ENCODE measurements at regions not wholly inside any gene's neighbourhood (a gene's known extent, or its start where the extent isn't known, plus 50 kb on each side); places are given as distances from the start of the nearest gene placed in this dataset.
"Not testable (repeated sequence)": the region's sequence is repeated elsewhere in the genome, so short reads cannot be mapped to it uniquely, and the experiment has no call there.

DNA sequence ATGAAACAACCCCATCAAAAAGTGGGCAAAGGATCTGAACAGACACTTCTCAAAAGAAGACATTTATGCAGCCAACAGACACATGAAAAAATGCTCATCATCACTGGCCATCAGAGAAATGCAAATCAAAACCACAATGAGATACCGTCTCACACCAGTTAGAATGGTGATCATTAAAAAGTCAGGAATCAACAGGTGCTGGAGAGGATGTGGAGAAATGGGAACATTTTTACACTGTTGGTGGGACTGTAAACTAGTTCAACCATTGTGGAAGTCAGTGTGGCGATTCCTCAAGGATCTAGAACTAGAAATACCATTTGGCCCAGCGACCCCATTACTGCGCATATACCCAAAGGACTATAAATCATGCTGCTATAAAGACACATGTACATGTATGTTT lies 179.1 kb downstream of the LRRC70 start:
- DNase-seq, result not testable (repeated sequence)

DNA sequence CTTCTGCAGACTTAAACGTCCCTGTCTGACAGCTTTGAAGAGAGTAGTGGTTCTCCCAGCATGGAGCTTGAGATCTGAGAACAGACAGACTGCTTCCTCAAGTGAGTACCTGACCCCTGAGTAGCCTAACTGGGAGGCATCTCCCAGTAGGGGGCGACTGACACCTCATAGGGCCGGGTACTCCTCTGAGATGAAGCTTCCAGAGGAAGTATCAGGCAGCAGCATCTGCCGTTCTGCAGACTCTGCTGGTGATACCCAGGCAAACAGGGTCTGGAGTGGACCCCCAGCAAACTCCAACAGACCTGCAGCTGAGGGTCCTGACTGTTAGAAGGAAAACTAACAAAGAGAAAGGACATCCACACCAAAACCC lies 174.4 kb downstream of the LRRC70 start:
- DNase-seq, result not testable (repeated sequence)

GRCh38 chr5:62752056-62752997 lies 173.7 kb downstream of the LRRC70 start:
- DNase-seq, result not testable (repeated sequence)

GRCh38 chr5:62742207-62742606 lies 163.6 kb downstream of the LRRC70 start:
- DNase-seq, result no peak

DNA sequence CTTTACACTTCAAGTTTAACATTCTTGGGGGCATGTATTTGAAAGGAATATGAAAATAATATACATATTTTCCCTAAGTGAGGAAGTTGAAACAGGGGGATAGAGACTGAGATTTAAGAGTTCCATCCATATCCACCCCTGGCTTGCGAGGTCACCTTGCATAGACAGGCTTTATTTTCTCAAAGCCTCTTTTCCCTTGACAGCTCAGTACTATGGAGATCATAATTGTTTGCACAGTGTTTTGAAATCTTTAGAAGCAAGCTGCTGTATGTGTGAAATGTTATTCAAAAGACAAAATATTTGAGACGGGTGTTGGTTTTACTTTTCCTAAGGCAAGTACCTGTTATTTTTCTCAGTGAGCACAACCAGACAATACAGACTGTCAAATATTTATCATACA lies 163.1 kb downstream of the LRRC70 start:
- DNase-seq, result no peak

- no peak for DNase-seq
These were observed 159.1 kb downstream of the LRRC70 start for GRCh38 chr5:62737766-62738165.

DNA sequence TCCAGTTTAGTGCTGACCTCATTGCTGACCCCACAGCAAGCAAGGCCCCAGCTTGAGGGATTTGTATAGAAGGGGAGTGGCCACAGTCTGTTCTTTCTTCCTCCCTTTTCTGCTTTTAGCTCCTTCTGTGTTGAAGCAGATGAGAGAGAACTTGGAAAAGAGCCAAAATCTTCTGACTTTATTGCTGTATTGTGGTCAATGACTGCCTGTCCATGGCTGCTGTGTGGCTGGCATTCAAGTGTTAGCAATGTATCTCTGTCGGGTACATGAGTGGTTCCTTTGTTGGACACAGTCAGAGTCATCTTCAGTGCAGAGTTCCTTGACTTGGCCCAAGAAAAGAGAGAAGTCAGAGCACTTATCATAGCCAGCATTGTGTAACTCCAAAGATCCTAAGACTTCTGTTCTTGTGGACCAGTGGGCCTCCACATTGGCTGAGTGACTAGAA lies 154.1 kb downstream of the LRRC70 start:
- DNase-seq, result no peak

DNA sequence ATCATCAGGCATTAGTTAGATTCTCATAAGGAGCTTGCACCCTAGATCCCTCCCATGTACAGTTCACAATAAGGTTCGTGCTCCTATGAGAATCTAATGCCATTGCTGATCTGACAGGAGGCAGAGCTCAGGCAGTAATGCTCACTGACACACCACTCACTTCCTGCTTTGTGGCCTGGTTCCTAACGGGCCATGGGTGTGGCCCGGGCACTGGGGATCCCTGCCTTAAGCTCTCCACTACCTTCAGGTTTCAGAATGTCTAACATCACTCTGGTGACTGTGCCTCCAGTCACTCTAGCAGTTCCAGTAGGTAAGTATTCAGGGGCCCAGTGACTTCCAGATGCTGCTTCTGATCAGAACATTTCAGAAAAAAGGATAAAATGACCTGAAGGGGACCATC lies 152.4 kb downstream of the LRRC70 start:
- DNase-seq, result no peak

DNA sequence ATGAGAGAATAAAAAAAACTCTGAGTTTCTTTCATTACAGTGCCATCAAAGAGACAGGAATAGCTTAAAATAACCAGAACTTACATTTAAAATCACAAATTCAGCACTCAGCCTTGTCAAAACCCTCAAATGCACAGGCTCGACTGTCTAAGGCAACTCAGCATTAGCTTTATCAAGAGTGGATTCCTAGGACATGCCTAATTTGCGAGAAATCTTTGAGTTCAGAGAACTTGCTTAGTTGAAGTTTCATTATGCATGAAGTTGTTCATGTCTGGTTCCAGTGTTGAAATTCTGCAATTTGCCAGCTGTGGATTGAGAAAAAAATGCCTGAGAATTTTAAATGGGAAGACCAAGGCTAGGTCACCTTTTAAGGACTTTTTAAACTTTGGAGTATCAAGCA lies 151.1 kb downstream of the LRRC70 start:
- DNase-seq, result no peak

DNA sequence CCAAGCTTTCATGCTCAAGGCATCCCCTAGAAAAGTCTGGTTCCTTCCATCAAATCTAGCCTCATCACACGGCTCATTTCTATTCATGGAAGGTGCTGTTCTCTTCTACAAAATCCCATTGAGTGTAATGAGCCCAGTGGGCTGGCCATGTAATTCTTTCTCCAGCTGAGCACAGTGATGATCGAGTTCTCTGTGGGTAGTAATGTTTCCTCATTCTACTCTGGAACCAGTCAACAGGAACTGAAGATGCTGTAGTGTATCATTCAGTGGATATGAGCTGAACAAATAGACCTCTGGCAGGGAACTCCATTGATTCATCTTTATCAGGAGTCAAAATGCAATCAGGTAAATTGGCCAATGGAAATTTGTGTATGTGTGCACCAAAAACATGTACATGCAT lies 149.2 kb downstream of the LRRC70 start:
- no peak for DNase-seq

DNA sequence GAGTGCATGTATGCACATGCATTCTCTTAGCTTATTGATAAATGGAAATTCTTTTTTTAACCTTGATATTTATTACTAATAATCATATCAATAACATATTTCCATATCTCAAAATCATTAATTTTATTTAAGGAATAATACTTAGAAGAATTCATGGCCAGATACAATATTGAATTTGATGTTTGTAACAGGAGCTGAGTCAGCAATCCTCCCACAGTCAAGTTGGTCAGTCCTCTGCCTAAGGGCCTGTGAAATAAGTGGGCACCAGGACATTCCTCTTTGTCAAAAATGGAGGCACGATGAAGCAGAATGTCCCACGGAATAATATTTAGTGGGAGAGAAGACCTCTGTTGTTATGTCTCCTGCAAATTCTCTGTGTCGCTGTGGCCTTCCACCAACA lies 148.6 kb downstream of the LRRC70 start:
- no peak for DNase-seq

DNA sequence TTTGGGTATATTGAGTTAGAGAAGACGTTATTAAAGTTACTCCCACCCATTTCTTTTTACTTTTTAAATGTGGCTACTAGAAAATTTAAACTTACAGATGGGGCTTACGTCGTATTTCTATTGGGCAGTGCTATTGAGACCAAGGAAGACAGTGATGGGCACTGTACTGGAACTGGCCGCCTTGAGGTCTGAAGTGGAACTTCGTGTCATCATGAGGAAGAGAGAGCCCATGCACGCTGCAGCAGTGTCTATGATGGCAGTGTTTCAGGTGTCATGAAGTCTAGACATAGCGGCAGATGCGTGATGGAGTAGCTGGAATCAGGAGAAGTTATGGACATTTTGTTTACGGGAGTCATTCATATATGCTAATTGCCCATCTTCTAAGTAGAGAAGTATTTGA lies 143.7 kb downstream of the LRRC70 start:
- no peak for DNase-seq

DNA sequence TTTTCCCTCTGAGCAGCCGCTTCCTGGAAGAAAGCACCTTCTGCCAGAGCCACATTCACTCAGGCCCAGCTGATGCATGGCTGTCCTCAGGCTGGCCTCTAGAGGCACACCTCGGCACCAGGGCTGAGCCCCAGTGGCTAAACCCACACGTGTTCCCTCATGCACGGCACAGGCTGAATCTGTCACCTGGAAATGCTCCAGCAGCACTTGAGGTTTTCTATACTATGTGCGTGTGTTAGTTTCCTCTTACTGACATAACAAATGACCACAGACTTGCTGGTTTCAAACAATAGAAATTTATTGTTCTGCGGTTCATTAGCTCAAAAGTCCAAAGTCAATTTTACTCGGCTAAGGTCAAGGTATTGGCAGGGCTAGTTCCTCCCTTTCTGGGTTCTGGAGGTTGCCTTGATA lies 141.4 kb downstream of the LRRC70 start:
- peak in 1 of 2 donors; percentile 1 for DNase-seq

DNA sequence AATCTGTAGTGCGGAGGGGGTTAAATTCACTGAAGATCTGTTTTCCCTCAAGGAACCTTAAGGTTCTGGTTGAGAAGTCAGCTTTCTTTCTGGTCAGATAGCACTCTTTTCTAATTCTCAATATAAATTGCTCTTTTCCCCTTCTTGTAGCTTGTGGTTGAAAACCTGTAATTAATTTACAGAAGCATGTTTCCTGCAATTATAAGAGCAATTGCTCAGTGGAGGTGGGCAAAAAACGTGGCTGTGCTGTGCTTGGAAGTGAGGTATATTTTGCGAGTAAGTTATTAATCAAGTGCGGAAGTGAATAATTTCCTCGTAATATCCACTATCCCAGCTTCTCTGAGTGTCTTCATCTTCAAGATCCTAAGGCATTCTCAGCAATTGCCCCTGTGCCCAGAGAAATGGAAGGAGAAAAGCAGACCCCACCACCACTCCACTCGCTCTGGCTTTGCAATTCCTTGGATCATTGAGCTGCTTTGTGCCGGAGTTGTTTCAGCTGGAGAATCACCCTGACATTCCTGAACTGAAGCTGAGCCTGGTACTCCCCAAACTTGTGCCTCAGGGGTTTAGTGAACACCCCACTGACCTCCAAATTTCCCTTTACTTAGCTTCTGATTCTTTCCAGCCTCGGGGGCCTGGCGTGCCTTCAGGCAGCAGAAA lies 140.6 kb downstream of the LRRC70 start:
- no peak for DNase-seq

DNA sequence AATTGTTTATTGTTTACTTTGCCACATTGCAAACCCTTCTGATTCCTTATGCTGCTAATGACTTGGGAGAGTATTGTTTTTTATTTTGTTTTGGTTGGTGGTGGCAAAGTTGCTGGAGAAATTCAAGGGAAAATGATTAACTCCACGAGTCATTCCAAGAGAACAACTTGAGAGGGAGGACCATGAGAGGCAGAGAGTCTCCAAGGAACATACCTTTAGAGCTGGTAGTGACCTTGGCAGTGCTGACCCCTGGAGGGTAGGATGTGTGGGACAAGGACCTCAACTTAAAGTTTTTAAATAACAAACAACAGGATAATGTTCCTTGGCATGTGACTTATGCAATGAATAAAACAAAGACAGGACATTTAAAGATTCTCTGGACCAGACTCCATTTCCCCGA lies 139.7 kb downstream of the LRRC70 start:
- DNase-seq, result no peak

- DNase-seq, result no peak
These were observed 138.8 kb downstream of the LRRC70 start for GRCh38 chr5:62717301-62717933.

- no peak for DNase-seq
These were observed 135.7 kb downstream of the LRRC70 start for GRCh38 chr5:62714296-62714695.

DNA sequence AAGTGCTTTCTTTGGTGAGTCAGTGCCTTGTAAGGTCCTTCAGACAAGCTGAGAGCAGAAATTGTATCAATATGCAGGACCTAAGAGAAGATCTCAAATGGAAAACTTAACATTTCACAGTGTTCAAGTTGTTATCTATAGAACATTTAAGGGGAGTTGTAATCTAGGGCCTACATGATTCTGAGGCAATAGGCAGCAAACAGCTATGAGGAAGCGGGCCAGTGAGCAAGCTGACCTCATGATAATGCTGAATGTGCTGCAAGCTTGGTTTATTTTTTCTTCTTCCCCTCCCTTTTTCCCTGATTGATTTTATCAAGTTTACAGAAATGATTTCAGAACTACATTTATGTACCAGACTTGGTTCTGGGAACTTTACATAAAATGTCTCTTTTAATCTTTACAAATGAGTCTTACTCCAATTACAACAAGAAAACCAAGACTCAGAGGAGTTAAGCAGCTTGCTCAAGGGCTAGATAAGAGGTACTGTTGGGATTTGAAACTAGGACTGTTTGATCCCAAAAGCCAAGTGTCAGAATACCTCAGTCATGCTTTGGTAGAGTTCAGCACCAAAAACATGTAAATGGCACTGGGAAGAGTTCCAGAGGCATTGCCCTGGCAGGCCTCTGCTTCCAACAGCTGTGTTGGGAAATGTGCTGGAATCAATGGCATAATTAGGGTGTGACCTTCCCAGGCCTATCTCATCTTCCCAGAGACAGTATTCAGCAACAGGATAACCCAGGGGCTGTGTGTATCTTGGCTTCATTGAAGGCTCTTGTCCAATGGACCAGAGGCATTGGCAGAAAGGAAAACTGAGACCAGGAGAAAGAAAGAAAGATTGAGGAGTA lies 130.1 kb downstream of the LRRC70 start:
- DNase-seq, result no peak

GRCh38 chr5:62707563-62707962 lies 128.9 kb downstream of the LRRC70 start:
- no peak for DNase-seq

GRCh38 chr5:62707131-62707530 lies 128.5 kb downstream of the LRRC70 start:
- DNase-seq, result no peak

GRCh38 chr5:62705022-62705421 lies 126.4 kb downstream of the LRRC70 start:
- no peak for DNase-seq

- DNase-seq, result no peak
These were observed 123.5 kb downstream of the LRRC70 start for GRCh38 chr5:62702126-62702525.

DNA sequence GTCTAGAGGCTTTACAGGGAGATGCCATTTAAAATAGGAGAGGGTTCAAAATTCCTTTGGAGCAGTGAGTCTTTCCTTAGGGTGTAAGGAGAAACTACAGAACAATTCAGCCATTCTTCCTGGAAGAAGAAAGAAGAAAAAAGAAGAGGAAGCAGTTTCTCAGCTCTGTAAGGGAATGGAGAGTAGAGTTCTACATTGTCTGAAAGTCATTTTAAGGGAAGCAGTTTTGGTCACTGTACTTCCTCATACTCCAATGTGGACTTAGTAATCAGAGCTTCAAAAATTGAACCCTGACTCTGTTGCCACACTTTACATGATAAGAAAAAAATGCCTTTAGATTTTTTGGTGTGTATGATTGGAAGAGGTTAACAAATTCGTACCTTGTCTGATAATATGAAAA lies 122.4 kb downstream of the LRRC70 start:
- DNase-seq, result no peak
